ENCODE measurements at regions not wholly inside any gene's neighbourhood (a gene's known extent, or its start where the extent isn't known, plus 50 kb on each side); places are given as distances from the start of the nearest gene placed in this dataset.
A peak's percentile ranks its signal among the peaks of the same experiment; 100 is the strongest.
"Not testable (repeated sequence)": the region's sequence is repeated elsewhere in the genome, so short reads cannot be mapped to it uniquely, and the experiment has no call there.

DNA sequence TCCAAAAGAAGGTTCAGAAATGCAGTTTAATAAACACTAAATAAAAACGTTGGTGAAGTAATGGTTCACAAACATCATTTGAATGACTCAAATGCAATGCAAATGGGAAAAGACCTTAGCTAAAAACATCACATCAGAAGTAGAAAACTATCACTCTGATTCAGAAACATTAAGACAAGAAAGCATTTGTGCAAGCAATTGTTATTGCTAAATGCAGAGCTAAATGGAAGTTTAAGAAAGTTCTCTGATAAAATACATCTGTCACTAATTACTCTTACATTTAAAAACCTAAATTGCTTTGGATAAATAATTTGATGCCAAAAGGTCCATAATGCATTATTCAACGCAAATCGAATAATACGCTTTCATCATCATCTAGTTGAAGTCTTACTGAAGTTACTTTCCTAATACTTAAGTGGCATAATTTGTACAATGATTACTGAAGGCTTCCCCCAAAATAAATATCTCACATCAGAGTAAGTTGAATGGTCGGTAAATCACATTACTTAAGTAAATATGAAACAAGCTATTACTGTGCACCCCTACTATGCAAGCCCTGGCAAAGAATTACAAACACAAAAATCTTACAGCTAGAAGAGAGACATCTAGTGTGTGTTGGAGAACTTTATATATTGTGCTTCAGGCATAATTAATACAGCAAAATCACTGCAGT lies 105.7 kb upstream of the KCTD1 start:
- DNase-seq (ENCODE audit: low read depth in 2 of 2), result no peak

DNA sequence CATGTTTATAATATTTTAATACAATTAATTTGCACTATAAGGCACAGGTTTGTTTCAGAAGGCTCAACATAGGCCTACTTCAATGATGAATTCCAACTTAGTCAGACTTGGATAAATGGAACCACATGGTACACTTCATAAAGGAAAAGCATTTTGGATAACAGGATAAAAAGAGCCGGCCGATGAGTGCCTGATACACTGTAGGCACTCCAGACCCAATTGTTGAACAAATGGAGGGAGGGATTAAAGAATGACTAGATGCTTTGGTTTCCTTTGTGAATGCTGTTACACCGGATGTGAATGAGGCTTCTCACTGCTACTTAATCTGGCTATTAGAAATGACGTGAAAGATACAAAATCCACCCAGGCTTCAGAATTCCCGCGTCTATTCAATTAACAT lies 104.1 kb upstream of the KCTD1 start:
- no peak for DNase-seq (ENCODE audit: low read depth in 2 of 2)

DNA sequence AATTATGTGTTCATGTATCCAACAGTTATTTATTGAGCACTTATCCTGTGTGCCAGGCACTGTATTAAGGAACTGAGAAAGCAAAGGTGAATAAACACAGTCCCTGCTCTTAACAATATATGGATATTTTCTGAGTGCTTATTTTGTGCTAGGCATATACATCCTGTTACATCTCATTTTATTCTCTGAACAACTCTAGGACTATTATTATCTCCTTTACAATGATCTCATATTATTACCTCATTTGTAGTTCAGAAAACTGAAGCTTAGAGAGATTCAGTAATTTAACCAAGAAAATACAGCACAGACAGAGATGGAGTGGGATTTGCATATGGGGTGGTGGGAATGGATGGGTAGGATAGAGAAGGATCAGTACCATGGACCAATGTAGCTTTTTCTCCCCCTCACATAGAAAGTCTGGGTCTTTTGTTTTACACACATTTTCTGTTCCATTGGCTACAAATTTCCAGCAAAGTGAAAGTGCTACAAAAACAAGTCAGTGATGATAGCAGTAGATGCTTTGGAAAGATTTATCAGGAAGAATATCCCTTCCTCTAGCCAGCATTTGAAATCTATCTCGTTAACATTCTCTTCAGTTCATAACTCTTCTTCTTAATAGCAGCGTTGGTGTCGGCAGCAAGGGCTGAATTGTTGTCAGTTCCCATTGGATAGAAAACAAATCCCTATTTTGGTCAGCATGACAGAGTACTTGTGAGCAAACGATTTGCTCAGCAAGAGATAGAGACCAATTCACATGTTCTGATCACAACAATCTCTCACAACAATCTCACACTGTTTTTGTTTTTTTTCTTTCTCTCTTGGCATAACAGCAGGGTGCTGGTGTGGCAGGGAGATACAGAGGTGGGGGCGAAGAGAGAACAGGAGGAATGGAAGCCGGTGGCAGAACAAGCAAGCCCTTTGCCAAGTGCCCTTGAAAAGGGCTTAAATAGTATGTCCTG lies 102.2 kb upstream of the KCTD1 start:
- no peak for DNase-seq (ENCODE audit: low read depth in 2 of 2)

DNA sequence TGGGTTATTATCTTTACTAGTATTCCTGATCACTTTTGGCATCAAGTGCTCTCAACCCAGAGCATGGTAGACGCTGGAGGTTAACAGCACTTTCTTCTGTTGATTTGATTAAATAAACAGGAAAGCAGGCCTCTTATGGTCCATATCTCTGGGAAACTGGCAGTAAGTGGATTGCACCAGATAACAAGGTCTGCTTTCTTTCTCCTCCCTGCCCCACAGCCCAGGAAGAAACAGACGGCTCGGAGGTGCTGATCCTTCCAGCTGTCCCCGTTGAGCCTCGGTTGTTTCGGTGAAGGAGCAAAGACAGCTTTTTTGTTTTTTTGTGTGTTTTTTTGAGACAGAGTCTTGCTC lies 100.8 kb upstream of the KCTD1 start:
- no peak for DNase-seq (ENCODE audit: low read depth in 2 of 2)

DNA sequence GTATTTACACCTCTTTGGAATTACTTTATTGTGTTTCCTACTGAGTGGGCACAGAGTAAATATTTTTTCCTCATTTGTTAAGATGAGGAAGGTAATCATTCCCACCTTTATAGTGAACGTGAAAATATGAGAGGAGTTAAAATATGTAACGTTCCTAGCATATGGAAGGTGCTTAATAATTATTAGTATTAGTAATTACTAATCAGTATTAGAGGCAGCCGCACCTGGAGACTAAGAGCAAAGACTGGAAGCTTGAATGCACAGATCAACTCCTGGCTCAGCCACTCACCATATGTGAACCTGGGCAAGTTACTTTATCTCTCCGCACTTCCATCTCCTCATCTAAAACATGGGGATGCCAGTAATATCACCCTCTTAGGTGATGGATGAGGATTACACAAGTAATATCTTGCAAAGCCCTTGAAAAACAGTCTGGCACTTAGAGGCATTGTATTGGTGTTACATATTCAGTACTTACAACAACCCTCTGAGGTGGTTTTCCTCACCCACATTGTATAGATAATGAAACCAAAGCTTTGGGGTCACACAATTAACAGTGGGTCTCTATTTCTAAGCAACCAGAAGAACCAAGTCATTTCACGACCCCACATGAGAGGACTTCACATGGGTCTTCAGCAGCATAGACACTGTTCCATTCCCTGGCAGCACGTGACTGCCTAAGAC lies 100.3 kb upstream of the KCTD1 start:
- DNase-seq (ENCODE audit: low read depth in 2 of 2), result no peak

DNA sequence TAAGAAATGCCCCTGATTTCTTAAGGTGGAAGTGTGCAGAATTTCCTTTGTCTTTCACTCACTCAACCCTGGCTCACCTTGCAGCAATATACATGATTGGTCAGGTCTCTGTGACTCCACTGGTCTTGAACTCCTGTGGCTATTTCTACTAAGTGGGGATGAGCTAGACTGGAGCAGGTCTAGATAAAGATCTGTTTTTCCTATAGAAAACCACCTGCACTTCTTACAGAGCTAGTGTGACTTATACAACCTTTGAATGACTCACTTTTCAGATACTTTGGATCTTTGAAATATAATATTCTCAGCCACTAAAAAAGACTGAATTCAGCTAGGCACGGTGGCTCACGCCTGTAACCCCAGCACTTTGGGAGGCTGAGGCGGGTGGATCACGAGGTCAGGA lies 98.5 kb upstream of the KCTD1 start:
- no peak for DNase-seq (ENCODE audit: low read depth in 2 of 2)

DNA sequence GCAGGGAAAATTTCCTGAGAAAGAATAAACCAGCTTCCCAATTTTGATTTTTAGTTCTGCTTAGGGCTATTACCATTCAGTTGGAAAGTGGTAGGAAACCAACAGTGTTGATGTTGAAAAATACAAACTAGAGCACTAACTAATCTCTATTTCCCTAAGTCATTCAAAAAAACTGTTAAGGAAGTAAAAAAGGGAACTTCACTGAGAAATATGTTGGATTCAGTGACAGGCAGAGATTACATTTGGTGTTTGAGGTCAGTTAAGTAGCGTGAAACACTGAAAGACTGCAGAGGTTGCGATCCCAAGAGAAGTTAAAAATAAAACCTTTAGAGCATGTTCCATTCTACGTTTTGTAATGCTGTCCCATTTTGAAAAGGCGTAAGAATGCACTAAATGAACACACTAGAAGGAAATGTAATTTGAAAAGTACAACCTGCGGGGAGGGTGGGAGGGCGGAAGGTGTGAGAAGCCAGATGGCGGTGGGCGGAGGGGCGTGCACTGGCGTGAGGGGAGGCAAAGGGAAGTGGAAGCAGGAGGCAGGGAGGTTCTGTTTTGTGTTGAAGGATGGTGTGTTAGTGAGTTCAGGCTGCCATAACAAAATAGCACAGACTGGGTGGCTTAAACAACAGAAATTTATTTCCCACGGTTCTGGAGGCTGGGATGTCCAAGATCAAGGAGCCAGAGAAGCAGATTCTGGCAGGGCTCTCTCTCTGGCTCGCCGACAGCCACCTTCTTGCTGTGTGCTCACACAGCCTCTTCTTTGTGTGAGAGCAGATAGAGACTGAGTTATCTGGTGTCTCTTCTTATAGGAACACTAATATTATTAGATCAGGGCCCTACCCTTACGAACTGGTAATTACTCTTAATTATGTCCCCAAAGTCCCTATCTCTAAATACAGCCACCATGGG lies 94.3 kb upstream of the KCTD1 start:
- DNase-seq (ENCODE audit: low read depth in 2 of 2), result no peak

DNA sequence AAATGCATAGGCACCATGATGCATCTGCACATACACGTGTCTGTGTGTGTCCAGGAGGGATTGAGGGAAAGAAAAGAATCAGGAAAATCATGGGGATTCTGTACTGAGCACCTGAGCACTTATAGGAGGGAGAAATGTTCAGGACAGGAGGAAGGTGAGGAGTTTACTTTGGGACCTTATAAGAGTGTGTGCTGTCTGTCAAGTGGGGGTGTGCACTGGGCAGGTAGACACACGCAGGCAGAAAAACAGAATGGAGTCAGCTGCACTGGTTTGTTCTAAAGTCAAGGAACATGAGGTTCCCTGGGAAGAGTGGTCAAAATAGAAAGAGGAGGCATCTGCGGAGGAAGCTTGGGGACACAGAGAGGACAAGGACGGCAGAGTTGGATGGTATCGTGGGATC lies 92.2 kb upstream of the KCTD1 start:
- DNase-seq (ENCODE audit: low read depth in 2 of 2), result no peak

DNA sequence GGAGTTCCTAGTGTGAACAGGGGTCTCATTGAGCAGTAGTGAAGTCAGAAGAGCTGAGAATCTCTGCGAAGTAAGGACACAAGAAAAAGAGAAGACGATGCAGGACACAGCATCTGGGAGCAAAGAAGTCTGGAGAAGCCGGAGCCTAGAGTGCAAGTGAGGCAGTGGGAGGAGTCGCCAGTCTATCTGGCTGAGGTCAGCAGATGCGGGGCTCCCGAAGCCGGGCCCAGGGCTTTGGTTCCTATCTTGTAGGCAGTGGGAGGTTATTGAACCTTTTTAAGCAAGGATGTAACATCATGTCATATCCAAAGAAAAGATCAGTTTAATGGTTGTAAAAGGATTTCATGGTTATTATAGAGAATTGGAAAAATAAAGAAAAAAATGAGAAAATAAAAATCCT lies 90.8 kb upstream of the KCTD1 start:
- DNase-seq (ENCODE audit: low read depth in 2 of 2), result no peak

DNA sequence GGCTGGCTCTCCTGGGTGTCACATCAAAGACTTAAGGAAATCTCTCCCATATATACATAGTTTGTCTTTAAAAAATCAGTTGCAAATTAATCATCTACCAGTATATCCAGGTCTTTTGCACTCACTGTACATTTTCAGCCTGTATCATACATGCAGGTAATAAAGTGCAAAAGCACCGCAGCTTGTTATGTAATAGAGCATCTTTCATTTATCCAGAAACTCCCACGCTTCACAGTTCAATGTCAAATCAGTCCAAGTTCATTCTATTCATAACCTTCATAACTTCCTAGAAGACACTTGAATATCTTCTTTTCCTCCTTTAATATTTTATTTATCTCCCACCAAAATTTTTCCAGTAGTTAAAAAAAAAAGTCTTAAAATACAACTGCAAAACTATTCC lies 89.6 kb upstream of the KCTD1 start:
- no peak for DNase-seq (ENCODE audit: low read depth in 2 of 2)

DNA sequence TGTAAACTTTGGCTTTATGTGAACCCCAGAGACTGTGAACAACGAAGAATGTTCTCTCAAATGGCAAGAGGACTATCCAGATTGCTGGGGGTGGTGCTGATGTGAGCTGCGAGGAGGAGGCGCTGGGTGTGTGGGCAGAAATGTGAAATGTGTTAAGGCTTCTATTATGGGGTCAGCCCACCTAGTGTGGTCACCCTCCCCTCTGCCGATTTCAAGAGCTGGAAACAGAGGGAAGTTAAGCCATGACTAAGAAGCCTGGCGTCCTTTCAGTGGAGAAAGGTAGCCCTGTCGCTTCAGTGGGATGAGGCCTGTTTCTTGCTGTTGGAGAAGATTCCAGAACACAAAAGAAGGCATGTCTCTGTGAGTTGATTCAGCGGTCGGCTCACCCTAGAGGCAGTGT lies 89.0 kb upstream of the KCTD1 start:
- no peak for DNase-seq (ENCODE audit: low read depth in 2 of 2)

DNA sequence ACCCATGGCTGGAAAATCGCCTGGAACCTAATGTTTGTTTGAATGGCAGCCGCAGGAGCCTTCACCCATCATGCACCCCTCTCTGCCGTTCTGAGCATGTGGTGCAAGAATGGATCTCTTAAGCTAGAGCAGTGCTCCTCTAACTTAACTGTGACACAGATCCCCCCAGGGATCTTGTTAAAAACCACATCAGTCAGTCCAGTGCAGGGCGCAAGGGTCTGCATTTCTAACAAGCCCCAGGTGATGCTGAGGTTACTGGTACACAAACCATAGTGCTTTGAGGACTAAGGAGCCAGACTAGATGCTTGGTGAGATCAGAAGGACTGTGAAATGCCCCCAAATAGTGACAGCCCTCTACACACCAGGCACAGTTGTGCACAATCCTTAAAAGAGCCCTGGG lies 87.1 kb upstream of the KCTD1 start:
- DNase-seq (ENCODE audit: low read depth in 2 of 2), result no peak

DNA sequence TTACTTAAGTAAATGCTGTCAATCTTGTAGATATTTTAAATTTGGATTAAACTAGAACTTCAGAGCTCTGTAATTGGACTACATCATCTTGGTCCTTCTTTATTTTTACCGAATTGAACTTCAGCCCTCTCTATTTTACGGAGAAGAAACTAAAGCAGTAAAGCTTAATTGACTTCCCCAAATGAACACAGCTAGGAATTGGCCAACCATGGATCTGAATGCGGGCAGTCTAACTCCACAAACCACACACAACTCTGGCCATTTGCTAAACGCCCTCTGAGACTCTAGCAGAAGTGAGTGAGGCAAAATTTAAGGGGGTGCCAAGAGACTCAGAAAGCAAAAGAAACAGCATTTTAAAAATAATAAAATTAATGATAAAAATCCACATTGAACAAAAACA lies 86.3 kb upstream of the KCTD1 start:
- no peak for DNase-seq (ENCODE audit: low read depth in 2 of 2)

DNA sequence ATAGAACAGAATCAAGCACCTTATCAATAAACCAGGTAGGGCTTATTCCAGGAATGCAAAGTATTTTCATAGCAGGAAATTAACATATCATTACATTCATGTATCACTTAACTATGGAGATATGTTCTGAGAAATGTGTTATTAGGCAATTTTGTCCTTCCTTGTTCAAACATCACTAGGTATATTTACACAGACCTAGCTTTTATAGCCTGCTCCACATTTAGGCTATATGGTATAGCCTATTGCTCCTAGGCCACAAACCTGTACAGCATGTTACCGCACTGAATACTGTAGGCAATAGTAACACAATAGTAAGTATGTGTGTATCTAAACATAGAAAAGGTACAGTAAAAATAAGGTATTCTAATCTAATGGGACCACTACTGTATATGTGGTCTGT lies 82.8 kb upstream of the KCTD1 start:
- DNase-seq (ENCODE audit: low read depth in 2 of 2), result no peak

DNA sequence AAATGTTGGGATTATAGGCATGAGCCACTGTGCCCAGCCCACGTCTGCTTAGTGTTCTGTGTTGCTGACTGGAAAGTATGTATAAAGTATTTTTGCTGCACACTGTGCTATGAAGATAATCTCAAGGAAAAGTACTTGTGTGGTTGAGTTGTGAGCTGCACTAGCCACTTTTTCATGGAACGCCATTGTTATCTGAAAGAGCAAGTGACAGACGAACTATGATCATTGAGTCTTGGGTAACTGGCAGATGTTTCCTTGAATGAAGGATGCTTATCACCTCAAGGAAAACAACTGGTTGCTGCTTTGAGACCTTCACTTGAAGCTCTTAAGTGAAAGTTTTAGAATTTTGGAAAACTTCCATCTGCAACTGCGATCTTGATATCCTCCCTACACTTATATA lies 82.2 kb upstream of the KCTD1 start:
- DNase-seq (ENCODE audit: low read depth in 2 of 2), result no peak

DNA sequence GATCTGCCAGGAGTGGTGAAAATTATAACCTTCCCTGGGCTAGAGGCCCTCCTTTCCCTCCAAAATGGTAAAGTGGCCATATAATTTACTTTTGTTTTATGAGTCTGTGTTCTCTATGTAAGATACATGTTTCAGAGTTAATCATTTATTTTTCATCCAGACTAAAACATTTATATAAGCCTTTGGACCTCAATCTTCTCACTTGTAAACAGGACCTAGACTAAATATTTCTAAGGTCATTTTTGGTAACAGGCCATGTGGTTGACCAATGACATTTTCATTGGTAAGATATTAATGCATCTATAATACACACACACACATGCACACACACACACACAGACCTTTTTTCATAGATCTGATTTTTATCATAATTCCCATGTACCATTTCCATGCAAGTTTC lies 79.7 kb upstream of the KCTD1 start:
- no peak for DNase-seq (ENCODE audit: low read depth in 2 of 2)

DNA sequence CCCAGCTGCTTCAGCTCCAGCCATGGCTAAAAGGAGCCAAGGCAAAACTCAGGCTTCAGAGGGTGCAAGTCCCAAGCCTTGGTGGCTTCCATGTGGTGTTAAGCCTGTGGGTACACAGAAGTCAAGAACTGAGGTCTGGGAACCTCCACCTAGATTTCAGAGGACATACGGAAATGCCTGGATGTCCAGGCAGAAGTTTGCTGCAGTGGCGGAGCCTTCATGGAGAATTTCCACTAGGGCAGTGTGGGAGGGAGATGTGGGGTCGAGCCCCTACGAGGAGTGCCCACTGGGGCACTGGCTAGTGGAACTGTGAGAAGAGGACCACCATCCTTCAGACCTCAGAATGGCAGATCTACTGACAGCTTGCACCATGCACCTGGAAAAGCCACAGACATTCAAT lies 76.1 kb upstream of the KCTD1 start:
- no peak for DNase-seq (ENCODE audit: low read depth in 2 of 2)

DNA sequence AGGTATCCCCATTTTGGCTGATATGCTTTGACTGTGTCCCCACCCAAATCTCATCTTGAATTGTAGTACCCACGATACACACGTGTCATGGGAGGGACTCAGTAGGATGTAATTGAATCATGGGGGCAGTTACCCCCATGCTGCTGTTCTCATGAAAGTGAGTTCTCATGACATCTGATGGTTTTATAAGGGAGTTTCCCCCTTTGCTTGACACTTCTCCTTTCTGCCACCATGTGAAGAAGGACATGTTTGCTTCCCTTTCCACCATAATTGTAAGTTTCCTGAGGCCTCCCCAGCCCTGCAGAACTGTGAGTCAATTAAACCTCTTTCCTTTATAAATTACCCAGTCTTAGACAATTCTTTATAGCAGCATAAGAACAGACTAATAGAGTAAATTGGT lies 75.0 kb upstream of the KCTD1 start:
- DNase-seq (ENCODE audit: low read depth in 2 of 2), result not testable (repeated sequence)

DNA sequence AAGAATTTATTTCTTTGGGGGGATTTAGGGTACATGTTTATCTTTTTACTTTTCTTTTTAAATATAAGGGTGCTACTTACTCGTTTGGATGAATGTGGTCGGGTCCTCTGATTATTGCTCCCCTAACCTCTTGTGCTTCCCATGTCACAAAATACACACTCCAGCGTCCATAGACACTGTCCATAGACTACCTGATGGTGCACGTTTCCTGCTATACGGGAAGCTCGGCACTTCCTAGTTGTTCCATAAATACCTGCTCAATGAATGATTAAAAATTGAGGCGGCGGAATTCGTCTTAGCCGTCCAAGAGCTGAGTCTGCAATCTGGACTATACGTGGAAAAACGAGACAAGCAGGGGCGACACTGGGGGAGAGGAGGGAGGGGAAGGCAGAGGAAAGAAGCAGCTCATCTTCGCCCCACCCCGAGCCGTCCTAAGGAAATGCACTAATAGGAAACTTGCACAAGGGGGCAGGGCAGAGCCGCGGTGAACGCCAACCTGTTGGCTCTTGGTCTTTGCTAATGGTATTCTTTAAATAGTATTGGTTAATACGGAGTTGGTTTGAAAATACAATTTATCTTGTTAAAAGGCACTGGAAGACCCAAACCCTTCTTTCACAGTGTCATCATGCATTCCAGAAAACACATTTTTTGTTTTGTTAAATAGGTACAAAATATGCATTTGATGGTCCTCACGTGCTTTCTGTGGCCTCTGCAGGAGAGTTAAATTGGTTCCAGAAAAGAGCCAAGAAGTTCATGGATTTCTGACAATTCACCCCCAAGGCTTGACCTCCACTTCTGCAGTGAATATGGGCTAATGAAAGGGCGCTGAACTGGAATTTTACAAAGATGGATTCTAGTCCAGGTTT lies 73.0 kb upstream of the KCTD1 start:
- DNase-seq (ENCODE audit: low read depth in 2 of 2), result peak in 1 of 2 experiments; percentile 15

DNA sequence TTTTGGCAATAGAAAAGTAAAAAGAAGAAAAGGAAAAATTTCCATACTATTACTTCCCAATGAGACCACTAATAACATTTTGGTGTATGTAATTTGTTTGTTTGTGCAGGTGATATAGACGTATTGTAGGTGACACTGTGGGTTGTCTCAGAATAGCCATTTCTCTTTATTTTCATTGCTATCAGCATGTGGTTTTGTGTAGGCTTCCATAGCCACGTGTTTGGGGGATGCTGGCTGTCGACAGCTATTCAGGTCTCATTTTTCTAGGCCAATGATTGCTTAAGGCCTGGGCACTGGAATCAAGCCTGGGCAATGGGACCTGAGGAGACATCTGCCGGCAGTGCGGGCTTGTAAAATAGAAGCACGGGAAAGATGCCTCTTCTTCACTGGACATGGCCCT lies 71.0 kb upstream of the KCTD1 start:
- DNase-seq (ENCODE audit: low read depth in 2 of 2), result no peak

DNA sequence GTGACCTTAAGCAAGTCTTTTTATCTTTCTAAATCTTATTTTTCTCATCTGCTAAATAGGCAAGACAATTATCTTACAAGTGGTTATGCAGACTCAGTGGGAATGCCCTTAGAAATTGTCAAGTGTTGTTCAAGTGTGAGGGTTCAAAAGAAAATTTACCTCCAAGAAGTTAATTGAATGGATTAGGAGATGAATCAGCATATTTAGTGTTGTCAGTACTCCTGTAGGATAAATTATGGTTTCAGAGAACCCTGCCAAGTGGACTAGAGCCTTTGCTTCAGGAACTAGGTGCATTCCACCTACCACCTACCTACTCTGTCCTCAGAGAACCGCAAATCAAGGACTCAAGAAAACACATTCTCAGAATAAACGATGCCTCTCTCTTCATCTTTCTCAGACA lies 69.8 kb upstream of the KCTD1 start:
- no peak for DNase-seq (ENCODE audit: low read depth in 2 of 2)

Measured in stimulated activated CD4-positive, alpha-beta T cell treated with anti-CD3 and anti-CD28 coated beads, Interleukin-12 subunit alpha, Interleukin-12 subunit beta, amount 100 ng/mL, for 24 hours (primary cell).